K562 (cell line): ENCODE measurements at regions not wholly inside any gene's neighbourhood (a gene's known extent, or its start where the extent isn't known, plus 50 kb on each side); places are given as distances from the start of the nearest gene placed in this dataset.

Experiments
- ATAC-seq: fragments of 200-7000 bp; cut with Tn5 transposase; 3 replicates; pipeline ENCODE4 v1.9.1; 2020; ENCODE audit warnings: moderate library complexity
- BruUV-seq: library from RNA; stranded (reverse); fragments of 400-500 nt; replicated peaks from 2 replicates; lab custom pipeline; 2021; lab: Mats Ljungman, UMichigan
- CTCF ChIA-PET: fragments of 300-600 bp; formaldehyde crosslinking; extraction: SDS; loops from one replicate; lab custom pipeline; 2021; ENCODE audit warnings: low intra/inter-chr PET ratio; lab: Yijun Ruan, JAX
- POLR2A ChIA-PET: fragments of 300-600, 350-650 bp; sonication (Branson Sonifier 250); formaldehyde crosslinking; extraction: SDS; loops from one replicate; lab custom pipeline; 2021; ENCODE audit warnings: antibody characterized with exemption, inconsistent platforms; lab: Yijun Ruan, JAX
- DNase-seq, 4 experiments: peaks; one replicate each; pipeline versions ENCODE4 v3.0.0 to v3.0.0-alpha.2; 2011 to 2018; ENCODE audit warnings: low spot score in 3 of 4, mixed read lengths in 3 of 4; ENCODE audit errors: extremely low read depth in 1 of 4
- FAIRE-seq: peaks from 2 replicates; lab custom pipeline; 2011; peaks lifted over from hg19 to GRCh38; lab: Jason Lieb, UNC
- H2AFZ ChIP-seq: 2 replicates; pipeline ENCODE4 v1.6.0; 2011; ENCODE audit warnings: low read depth, low read length, control low read depth, inconsistent platforms
- H3K27ac ChIP-seq: fragments of 200-600 bp; 3 replicates; pipeline ENCODE4 v1.8.0; 2011; ENCODE audit warnings: low read depth, mild to moderate bottlenecking, control low read depth, inconsistent platforms, low read length, moderate library complexity, mixed read lengths; ENCODE audit errors: extremely low read depth
- H3K27me3 ChIP-seq, 2 experiments: fragments of 300-600 bp in 1 of 2; 2 replicates in 1 of 2; 3 replicates in 1 of 2; pipeline versions ENCODE4 v1.6.0 to v1.8.0; 2011; ENCODE audit warnings: inconsistent platforms in 2 of 2, low read length in 2 of 2, mild to moderate bottlenecking in 1 of 2, mixed read lengths in 1 of 2, moderate library complexity in 1 of 2; ENCODE audit not compliant: control insufficient read depth in 2 of 2, insufficient read depth in 2 of 2
- H3K36me3 ChIP-seq: fragments of 300-600 bp; 3 replicates; pipeline ENCODE4 v1.8.0; 2011; ENCODE audit warnings: mild to moderate bottlenecking, low read length, inconsistent platforms; ENCODE audit not compliant: control insufficient read depth, insufficient read depth
- H3K4me1 ChIP-seq, 2 experiments: fragments of 200-600 bp in 1 of 2; replicated peaks in 1 of 2; 2 replicates in 1 of 2; 3 replicates in 1 of 2; pipeline versions ENCODE4 v1.5.1 to v1.8.0; 2011; ENCODE audit warnings: inconsistent platforms in 2 of 2, low read length in 2 of 2, mild to moderate bottlenecking in 1 of 2, mixed read lengths in 1 of 2, moderate library complexity in 1 of 2; ENCODE audit not compliant: control insufficient read depth in 2 of 2, insufficient read depth in 2 of 2
- H3K4me2 ChIP-seq: 2 replicates; pipeline ENCODE4 v1.6.1; 2011; ENCODE audit warnings: low read length, control low read depth, inconsistent platforms, mixed read lengths; ENCODE audit not compliant: insufficient read depth
- H3K4me3 ChIP-seq: fragments of 200-600 bp; sonication (generic), shearing (Covaris generic); 2 replicates; pipeline ENCODE4 v1.5.1; 2016; ENCODE audit warnings: control low read depth, inconsistent platforms
- H3K79me2 ChIP-seq: fragments of 200-600 bp; 3 replicates; pipeline ENCODE4 v1.8.0; 2011; ENCODE audit warnings: low read length, inconsistent platforms; ENCODE audit not compliant: control insufficient read depth, insufficient read depth
- H3K9ac ChIP-seq, 2 experiments: 2 replicates each; pipeline versions ENCODE4 v1.6.0 to v1.6.1; 2011; ENCODE audit warnings: low read depth in 2 of 2, low read length in 2 of 2, control low read depth in 1 of 2, inconsistent platforms in 1 of 2, mild to moderate bottlenecking in 1 of 2, mixed read lengths in 1 of 2; ENCODE audit not compliant: insufficient read depth in 1 of 2
- H3K9me1 ChIP-seq: one replicate; pipeline ENCODE4 v1.6.0; 2011; ENCODE audit warnings: inconsistent platforms, mild to moderate bottlenecking, low read length, moderate library complexity; ENCODE audit not compliant: control insufficient read depth, insufficient read depth
- H3K9me3 ChIP-seq: replicated peaks from 2 replicates; pipeline ENCODE4 v1.5.1; 2011; ENCODE audit warnings: low read depth, low read length, inconsistent platforms; ENCODE audit not compliant: control insufficient read depth, insufficient read depth
- H4K20me1 ChIP-seq: replicated peaks from 2 replicates; pipeline ENCODE4 v1.6.1; 2011; ENCODE audit warnings: low read length, inconsistent platforms, mixed read lengths; ENCODE audit not compliant: control insufficient read depth, insufficient read depth
- ELF4 ChIP-seq: fragments of 450-650 bp; formaldehyde crosslinking; IDR thresholded peaks from 2 replicates; pipeline ENCODE4 v1.4.0; 2022; ENCODE audit warnings: missing genetic modification characterization
- NR1H2 ChIP-seq: sonication (generic); formaldehyde crosslinking; IDR thresholded peaks from 2 replicates; pipeline ENCODE4 v1.4.0; 2020; ENCODE audit warnings: mild to moderate bottlenecking, missing genetic modification reagents
- SMARCB1 ChIP-seq: IDR thresholded peaks from 2 replicates; pipeline ENCODE4 v1.6.1; 2011; ENCODE audit warnings: improper control_type of control experiment, low read depth; ENCODE audit not compliant: insufficient read length
- WGBS: fragments of 100-300 bp; shearing (Covaris generic); methylation state at CpG from one replicate; pipeline ENCODE4 v1.1.6; 2016; ENCODE audit warnings: low coverage, mixed read lengths; ENCODE audit not compliant: insufficient coverage; ENCODE audit errors: missing lambda C conversion rate; 5-methylcytosine and 5-hydroxymethylcytosine counted together
- in situ Hi-C: fragments of 300-500 bp; cut with MboI; formaldehyde crosslinking; loops from 4 replicates; pipeline ENCODE4 v1.15.0; 2018; ENCODE audit warnings: inconsistent platforms, mixed read lengths
- intact Hi-C: fragments of 100-400 bp; cut with micrococcal nuclease; formaldehyde crosslinking; loops from 2 replicates; pipeline ENCODE4 v1.14.2; 2022
- TF ChIP-seq, protein P1 (sequence below): fragments of 250-450 bp; sonication (Bioruptor Pico); IDR thresholded peaks from 2 replicates; pipeline ENCODE4 v1.4.0; 2020; ENCODE audit warnings: mild to moderate bottlenecking
- TF ChIP-seq, protein P2 (sequence below): sonication (generic); formaldehyde crosslinking; IDR thresholded peaks from 2 replicates; pipeline ENCODE4 v1.8.1; 2022; ENCODE audit warnings: missing genetic modification reagents
- TF ChIP-seq, protein P3 (sequence below): fragments of 450-650 bp; IDR thresholded peaks from one replicate; pipeline ENCODE4 v1.6.1; 2018; ENCODE audit warnings: mild to moderate bottlenecking, moderate library complexity; ENCODE audit not compliant: partially characterized antibody
- TF ChIP-seq, protein P4 (sequence below): sonication (generic); formaldehyde crosslinking; IDR thresholded peaks from 2 replicates; pipeline ENCODE4 v1.8.1; 2023; ENCODE audit warnings: mild to moderate bottlenecking, missing genetic modification reagents

DNA sequence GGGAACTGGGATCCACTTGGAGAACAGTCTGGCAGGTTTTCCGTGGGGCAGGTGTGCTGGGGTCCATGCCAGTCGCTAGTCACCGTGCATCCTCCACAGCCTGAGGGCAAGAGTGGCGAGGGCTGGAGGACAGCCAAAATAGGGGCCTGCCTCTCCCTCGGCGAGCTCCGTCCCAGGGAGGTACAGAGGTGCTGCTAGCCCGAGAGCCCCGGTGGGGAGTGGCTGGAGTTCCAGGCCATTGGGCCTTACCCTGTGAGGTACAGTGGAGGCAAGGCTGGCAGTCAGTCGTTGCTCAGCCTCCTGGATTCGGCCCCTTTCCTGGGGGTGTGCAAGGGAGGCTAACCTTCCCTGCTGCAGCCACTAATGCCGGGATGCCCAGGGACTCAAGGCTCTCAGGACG lies 406.6 kb downstream of the CMPK2 start:
- no peaks in the 10 kb centered on the region for H4K20me1 ChIP-seq
- no peaks in the 10 kb centered on the region for H3K36me3 ChIP-seq
- no peak for ATAC-seq
- H3K4me1 ChIP-seq, result no peaks in the 10 kb centered on the region
- no peaks in the 10 kb centered on the region for H3K27me3 ChIP-seq
- intact Hi-C loops (no loop called here), in situ Hi-C loops (no loop called here)
- no peaks in the 10 kb centered on the region for H3K9me1 ChIP-seq
- no peak for DNase-seq
- TF ChIP-seq NR1H2 (CRISPR knock-in tag) (no peak), ELF4 (CRISPR knock-in tag) (no peak), SMARCB1 (no peak)
- TF ChIP-seq, protein P1, sequence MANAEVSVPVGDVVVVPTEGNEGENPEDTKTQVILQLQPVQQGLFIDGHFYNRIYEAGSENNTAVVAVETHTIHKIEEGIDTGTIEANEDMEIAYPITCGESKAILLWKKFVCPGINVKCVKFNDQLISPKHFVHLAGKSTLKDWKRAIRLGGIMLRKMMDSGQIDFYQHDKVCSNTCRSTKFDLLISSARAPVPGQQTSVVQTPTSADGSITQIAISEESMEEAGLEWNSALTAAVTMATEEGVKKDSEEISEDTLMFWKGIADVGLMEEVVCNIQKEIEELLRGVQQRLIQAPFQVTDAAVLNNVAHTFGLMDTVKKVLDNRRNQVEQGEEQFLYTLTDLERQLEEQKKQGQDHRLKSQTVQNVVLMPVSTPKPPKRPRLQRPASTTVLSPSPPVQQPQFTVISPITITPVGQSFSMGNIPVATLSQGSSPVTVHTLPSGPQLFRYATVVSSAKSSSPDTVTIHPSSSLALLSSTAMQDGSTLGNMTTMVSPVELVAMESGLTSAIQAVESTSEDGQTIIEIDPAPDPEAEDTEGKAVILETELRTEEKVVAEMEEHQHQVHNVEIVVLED (CRISPR knock-in tag), result no peak
- TF ChIP-seq, protein P2, sequence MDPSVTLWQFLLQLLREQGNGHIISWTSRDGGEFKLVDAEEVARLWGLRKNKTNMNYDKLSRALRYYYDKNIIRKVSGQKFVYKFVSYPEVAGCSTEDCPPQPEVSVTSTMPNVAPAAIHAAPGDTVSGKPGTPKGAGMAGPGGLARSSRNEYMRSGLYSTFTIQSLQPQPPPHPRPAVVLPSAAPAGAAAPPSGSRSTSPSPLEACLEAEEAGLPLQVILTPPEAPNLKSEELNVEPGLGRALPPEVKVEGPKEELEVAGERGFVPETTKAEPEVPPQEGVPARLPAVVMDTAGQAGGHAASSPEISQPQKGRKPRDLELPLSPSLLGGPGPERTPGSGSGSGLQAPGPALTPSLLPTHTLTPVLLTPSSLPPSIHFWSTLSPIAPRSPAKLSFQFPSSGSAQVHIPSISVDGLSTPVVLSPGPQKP, result no peak
- TF ChIP-seq, protein P3, sequence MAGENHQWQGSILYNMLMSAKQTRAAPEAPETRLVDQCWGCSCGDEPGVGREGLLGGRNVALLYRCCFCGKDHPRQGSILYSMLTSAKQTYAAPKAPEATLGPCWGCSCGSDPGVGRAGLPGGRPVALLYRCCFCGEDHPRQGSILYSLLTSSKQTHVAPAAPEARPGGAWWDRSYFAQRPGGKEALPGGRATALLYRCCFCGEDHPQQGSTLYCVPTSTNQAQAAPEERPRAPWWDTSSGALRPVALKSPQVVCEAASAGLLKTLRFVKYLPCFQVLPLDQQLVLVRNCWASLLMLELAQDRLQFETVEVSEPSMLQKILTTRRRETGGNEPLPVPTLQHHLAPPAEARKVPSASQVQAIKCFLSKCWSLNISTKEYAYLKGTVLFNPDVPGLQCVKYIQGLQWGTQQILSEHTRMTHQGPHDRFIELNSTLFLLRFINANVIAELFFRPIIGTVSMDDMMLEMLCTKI, result no peak
- TF ChIP-seq, protein P4, sequence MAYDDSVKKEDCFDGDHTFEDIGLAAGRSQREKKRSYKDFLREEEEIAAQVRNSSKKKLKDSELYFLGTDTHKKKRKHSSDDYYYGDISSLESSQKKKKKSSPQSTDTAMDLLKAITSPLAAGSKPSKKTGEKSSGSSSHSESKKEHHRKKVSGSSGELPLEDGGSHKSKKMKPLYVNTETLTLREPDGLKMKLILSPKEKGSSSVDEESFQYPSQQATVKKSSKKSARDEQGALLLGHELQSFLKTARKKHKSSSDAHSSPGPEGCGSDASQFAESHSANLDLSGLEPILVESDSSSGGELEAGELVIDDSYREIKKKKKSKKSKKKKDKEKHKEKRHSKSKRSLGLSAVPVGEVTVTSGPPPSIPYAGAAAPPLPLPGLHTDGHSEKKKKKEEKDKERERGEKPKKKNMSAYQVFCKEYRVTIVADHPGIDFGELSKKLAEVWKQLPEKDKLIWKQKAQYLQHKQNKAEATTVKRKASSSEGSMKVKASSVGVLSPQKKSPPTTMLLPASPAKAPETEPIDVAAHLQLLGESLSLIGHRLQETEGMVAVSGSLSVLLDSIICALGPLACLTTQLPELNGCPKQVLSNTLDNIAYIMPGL (CRISPR knock-in tag), result no peak
- no peak overlapping the region for H3K4me2 ChIP-seq
- H3K9ac ChIP-seq, result no peak overlapping the region
- no peak overlapping the region for H3K27ac ChIP-seq
- H2AFZ ChIP-seq, result no peak overlapping the region
- FAIRE-seq, result no peak
- CTCF ChIA-PET, result no interaction called here
- no peak overlapping the region for H3K4me3 ChIP-seq
- WGBS, result 0% methylated on average over 4 of the region's 13 CpGs
- no TSS peak for BruUV-seq
- POLR2A ChIA-PET, result no interaction called here
- no peaks in the 10 kb centered on the region for H3K79me2 ChIP-seq
- no peaks in the 10 kb centered on the region for H3K9me3 ChIP-seq
